ENCODE measurements at regions not wholly inside any gene's neighbourhood (a gene's known extent, or its start where the extent isn't known, plus 50 kb on each side); places are given as distances from the start of the nearest gene placed in this dataset.

DNA sequence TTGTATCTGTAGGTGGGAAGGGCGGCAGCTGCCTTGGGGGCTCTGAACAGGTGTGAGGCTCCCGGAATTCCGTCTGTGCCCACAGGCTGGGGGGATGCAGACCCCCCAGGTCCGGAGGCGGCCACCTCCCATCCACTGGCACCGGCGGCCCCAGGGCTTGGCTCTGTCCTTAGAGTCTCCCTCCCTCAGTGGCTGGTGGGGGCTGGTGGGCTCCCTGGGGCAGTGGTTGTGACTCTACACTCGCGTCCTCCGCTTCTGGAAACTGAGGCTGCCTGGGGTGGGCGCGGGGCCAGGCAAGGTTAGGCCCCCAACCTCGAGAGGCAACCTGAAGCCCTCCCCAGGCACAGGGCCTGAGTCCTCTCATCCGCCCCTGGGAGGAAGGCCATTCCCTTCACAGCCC lies 1305.4 kb downstream of the BRD1 start:
- TF ChIP-seq, protein P1, sequence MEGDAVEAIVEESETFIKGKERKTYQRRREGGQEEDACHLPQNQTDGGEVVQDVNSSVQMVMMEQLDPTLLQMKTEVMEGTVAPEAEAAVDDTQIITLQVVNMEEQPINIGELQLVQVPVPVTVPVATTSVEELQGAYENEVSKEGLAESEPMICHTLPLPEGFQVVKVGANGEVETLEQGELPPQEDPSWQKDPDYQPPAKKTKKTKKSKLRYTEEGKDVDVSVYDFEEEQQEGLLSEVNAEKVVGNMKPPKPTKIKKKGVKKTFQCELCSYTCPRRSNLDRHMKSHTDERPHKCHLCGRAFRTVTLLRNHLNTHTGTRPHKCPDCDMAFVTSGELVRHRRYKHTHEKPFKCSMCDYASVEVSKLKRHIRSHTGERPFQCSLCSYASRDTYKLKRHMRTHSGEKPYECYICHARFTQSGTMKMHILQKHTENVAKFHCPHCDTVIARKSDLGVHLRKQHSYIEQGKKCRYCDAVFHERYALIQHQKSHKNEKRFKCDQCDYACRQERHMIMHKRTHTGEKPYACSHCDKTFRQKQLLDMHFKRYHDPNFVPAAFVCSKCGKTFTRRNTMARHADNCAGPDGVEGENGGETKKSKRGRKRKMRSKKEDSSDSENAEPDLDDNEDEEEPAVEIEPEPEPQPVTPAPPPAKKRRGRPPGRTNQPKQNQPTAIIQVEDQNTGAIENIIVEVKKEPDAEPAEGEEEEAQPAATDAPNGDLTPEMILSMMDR (conservative IDR thresholded peaks at IDR 0.05; ENCODE audit: low read depth, low read length): no peak
- TF ChIP-seq EZH2 (IDR thresholded peaks at IDR 0.05; ENCODE audit: low read length, unreplicated experiment) (no peak), EZH2phosphoT487 (IDR thresholded peaks at IDR 0.05; ENCODE audit: borderline replicate concordance, low read length) (no peak)

All from PC-3 (cell line).